ENCODE measurements at regions not wholly inside any gene's neighbourhood (a gene's known extent, or its start where the extent isn't known, plus 50 kb on each side); places are given as distances from the start of the nearest gene placed in this dataset.

DNA sequence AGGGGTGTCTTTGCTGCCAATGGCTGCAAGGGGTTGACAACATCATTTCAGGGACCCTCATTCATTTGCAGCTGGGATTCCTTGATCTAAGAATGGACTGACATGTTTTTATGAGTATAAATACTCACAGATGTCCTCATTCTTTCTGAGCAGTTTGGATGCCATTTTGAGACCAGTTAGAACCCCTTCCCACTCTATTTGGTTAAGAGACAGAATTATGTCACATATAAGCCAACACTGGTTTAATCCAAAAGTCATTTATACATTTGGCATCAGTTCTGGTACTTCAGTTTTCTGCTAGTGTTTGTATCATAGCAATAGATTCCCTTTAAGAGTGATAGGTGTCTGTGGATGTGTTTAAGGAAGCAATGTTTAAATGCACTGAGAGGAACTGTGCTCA, 248.8 kb downstream of the SAMD5 start:
- Mint-ChIP-seq H3K4me1 (ENCODE audit: low read depth) (no peaks in the 10 kb centered on the region), H3K27me3 (no peaks in the 10 kb centered on the region), H3K4me3 (no peak overlapping the region), H3K9me3 (no peaks in the 10 kb centered on the region), H3K36me3 (ENCODE audit: low read depth) (no peaks in the 10 kb centered on the region), H3K27ac (no peak overlapping the region)
- H3K27me3 ChIP-seq (ENCODE audit: control insufficient read depth in 1 of 2, insufficient read depth in 2 of 2, low read length in 2 of 2) = no peaks in the 10 kb centered on the region
- DNase-seq (no peak), ATAC-seq (ENCODE audit: poor library complexity) (no peak)
- TF ChIP-seq CTCF (IDR thresholded peaks at IDR 0.05) = no peak
- H3K4me3 ChIP-seq (ENCODE audit: low read length) = no peak overlapping the region
- H3K36me3 ChIP-seq (ENCODE audit: insufficient read depth, low read length) = no peaks in the 10 kb centered on the region
- no peaks in the 10 kb centered on the region for H3K4me1 ChIP-seq (ENCODE audit: insufficient read depth, low read length)
- CTCF ChIA-PET = no interaction called here
- intact Hi-C loops (cut with DNase I, micrococcal nuclease) = no loop called here
- H3K27ac ChIP-seq (ENCODE audit: low read depth in 1 of 2, low read length in 2 of 2) = no peak overlapping the region
- POLR2A ChIA-PET = no interaction called here
- H3K9me3 ChIP-seq (ENCODE audit: control insufficient read depth in 1 of 2, insufficient read depth in 1 of 2, low read length in 2 of 2) = no peaks in the 10 kb centered on the region

DNA sequence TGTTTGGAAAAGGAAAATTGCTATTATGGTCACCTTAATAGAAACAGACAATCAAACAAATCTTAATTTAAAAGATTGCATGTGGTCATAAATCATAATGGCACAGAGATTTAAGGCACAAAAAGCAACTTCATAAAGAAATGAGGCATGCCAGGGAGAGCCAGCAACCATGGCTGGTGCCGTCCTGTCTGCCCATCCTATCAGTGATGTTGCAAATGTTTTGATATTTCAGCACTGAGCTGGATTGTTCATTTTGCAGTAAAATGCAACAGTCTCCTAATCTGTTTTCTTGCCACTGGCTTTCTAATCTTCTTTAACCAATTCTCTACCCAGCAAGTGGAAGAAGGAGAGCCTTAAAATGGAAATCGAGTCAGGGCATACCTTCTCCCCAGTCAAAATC, 249.8 kb downstream of the SAMD5 start:
- no peaks in the 10 kb centered on the region for H3K27me3 Mint-ChIP-seq
- Histone ChIP-seq H3K36me3 (ENCODE audit: insufficient read depth, low read length) (no peaks in the 10 kb centered on the region), H3K4me1 (ENCODE audit: insufficient read depth, low read length) (no peaks in the 10 kb centered on the region), H3K27me3 (ENCODE audit: control insufficient read depth in 1 of 2, insufficient read depth in 2 of 2, low read length in 2 of 2) (no peaks in the 10 kb centered on the region), H3K27ac (ENCODE audit: low read depth in 1 of 2, low read length in 2 of 2) (no peak overlapping the region), H3K9me3 (ENCODE audit: control insufficient read depth in 1 of 2, insufficient read depth in 1 of 2, low read length in 2 of 2) (no peaks in the 10 kb centered on the region), H3K4me3 (ENCODE audit: low read length) (no peak overlapping the region)
- H3K27ac Mint-ChIP-seq = no peak overlapping the region
- H3K36me3 Mint-ChIP-seq (ENCODE audit: low read depth) = no peaks in the 10 kb centered on the region
- H3K9me3 Mint-ChIP-seq = no peaks in the 10 kb centered on the region
- DNase-seq (no peak), ATAC-seq (ENCODE audit: poor library complexity) (no peak)
- ChIA-PET CTCF (no interaction called here), POLR2A (no interaction called here)
- intact Hi-C loops (cut with DNase I, micrococcal nuclease) = no loop called here
- no peaks in the 10 kb centered on the region for H3K4me1 Mint-ChIP-seq (ENCODE audit: low read depth)
- TF ChIP-seq CTCF (IDR thresholded peaks at IDR 0.05) = no peak
- H3K4me3 Mint-ChIP-seq = no peak overlapping the region

GRCh38 chr6:147759093-147759492, 250.6 kb downstream of the SAMD5 start:
- H3K4me1 ChIP-seq (ENCODE audit: insufficient read depth, low read length) = no peaks in the 10 kb centered on the region
- H3K27me3 ChIP-seq (ENCODE audit: control insufficient read depth in 1 of 2, insufficient read depth in 2 of 2, low read length in 2 of 2) = no peaks in the 10 kb centered on the region
- ChIA-PET CTCF (no interaction called here), POLR2A (no interaction called here)
- H3K36me3 Mint-ChIP-seq (ENCODE audit: low read depth) = no peaks in the 10 kb centered on the region
- H3K4me3 ChIP-seq (ENCODE audit: low read length) = no peak overlapping the region
- intact Hi-C loops (cut with DNase I, micrococcal nuclease) = no loop called here
- DNase-seq (no peak), ATAC-seq (ENCODE audit: poor library complexity) (no peak)
- no peak for TF ChIP-seq CTCF (IDR thresholded peaks at IDR 0.05)
- no peaks in the 10 kb centered on the region for H3K36me3 ChIP-seq (ENCODE audit: insufficient read depth, low read length)
- H3K27ac ChIP-seq (ENCODE audit: low read depth in 1 of 2, low read length in 2 of 2) = no peak overlapping the region
- no peaks in the 10 kb centered on the region for H3K27me3 Mint-ChIP-seq
- H3K9me3 Mint-ChIP-seq = no peaks in the 10 kb centered on the region
- H3K4me3 Mint-ChIP-seq = no peak overlapping the region
- H3K27ac Mint-ChIP-seq = no peak overlapping the region
- no peaks in the 10 kb centered on the region for H3K4me1 Mint-ChIP-seq (ENCODE audit: low read depth)
- H3K9me3 ChIP-seq (ENCODE audit: control insufficient read depth in 1 of 2, insufficient read depth in 1 of 2, low read length in 2 of 2) = no peaks in the 10 kb centered on the region

Measured in CD4-positive, alpha-beta T cell (primary cell).